NCI-H146 (cell line): ENCODE measurements at regions not wholly inside any gene's neighbourhood (a gene's known extent, or its start where the extent isn't known, plus 50 kb on each side); places are given as distances from the start of the nearest gene placed in this dataset.
"Not testable (repeated sequence)": the region's sequence is repeated elsewhere in the genome, so short reads cannot be mapped to it uniquely, and the experiment has no call there.

ENCODE experiments used
- DNase-seq: peaks from one replicate; lab custom pipeline; 2025; lab: John Stamatoyannopoulos, UW

DNA sequence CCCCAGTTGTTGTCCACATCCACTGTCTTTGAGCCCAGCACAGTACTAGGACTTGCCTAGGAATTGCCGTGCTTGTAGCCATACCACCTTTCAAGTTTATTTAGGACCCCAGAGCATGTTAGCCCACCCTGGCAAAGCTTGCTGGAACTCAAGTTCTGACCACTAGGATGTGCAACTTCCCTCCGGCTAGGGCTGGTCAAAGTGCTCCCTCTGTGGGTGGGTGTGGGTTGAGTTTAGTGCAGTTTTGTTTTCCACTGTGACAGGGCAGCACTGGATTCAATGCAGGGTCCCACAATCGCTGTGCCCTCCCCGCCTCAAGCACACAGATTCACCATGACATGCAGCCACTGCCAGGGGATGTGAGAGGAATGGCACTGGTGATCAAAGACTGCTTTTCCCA lies 96.0 kb downstream of the RASGEF1B start:
- DNase-seq, result no peak

DNA sequence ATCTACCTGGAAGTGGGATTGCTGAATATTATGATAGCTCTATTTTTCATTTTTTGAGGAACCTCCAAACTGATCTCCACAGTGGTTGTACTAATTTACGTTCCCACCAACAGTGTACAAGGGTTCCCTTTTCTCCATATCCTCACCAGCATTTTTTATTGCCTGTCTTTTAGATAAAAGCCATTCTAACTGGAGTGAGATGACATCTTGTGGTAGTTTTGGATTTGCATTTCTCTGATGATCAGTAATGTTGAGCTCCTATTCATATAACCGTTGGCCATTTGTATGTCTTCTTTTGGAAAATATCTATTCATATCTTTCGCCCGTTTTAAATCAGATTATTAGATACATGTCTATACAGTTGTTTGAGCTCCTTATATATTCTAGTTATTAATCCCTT lies 101.8 kb downstream of the RASGEF1B start:
- no peak for DNase-seq

DNA sequence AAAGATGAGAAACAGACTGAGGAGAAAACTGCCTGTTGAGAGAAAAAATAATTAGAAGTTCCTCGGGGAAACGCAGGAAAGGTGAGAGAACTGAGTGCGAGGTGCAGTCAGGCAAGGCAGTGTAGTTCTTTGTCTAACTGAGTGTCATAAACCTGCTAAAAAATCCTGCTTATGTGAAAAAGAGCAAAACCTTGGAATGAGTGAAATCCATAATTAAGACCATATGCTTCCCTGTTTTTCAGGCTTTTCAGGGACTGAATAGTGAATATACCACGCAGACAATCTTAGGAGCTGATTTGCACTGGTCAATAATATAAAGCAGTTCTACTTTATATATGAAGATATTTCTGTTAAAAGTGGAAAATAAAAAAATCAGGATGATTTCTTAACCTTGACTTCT lies 104.9 kb downstream of the RASGEF1B start:
- DNase-seq, result no peak

DNA sequence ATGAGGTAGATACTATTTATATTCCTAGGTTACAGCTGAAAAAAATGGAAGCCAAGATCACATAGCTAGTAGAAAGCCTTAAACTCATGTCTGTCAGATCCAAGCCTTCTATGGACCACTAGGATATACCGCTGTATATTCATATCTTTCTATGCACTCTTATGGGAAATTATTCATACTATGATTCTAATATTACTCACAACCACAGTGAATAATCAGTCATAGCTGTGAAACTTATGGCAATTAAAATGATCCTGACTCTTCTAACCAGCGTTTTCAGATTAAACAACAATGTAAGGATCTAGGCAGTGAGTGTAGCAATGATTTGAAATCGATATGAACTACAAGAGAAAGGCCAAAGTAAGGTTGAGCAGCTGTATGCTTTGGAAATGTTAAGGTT lies 111.0 kb downstream of the RASGEF1B start:
- no peak for DNase-seq

DNA sequence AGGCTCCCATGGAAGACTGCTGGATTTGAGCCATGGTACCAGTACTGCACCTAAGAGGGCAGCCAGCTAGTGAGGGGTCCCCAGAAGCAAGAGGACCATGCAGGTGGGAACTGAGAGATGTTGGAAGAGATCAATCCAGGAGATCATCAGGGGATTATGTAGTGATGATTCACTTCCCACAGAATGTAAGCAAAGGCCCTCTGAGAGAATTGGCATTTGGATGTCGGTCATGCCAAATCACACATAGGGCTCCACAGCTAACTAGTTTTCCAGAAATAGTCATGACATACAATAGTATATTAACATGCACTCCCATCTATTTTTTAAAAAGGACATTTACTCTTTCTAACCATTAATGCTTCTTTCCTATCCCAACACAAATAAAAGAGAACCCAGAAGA lies 112.5 kb downstream of the RASGEF1B start:
- no peak for DNase-seq

DNA sequence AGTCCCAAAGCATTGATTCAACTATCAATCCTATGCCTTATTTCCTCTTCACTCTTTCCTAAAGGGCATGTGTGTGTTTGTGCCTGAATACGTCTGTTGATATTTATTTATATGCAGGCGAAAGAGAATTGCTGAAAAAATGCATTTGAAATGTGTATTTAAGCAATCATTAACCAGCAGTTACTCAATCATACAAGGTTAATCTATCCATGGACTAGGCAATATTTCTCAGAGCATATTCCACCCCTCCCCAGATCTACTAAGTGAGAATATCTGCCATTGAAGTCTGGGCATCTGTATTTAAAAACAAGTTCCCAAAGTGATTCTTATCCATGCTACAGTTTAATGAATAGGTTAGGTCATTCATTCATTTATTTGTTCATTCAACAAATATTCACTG lies 113.6 kb downstream of the RASGEF1B start:
- no peak for DNase-seq

DNA sequence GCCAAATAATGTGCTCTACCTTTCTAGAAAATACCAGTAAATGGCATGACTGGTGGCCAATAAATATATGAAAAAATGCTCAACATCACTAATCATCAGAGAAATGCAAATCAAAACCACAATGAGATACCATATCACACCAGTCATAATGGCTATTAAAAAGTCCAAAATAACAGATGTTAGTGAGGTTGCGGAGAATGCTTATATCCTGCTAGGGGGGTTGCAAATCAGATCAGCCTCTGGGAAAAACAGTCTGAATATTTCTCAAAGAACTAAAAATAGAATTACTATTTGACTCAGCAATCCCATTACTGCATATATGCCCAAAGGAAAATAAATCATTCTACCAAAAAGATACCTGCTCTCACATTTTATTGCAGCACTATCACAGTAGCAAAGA lies 115.1 kb downstream of the RASGEF1B start:
- DNase-seq, result no peak

DNA sequence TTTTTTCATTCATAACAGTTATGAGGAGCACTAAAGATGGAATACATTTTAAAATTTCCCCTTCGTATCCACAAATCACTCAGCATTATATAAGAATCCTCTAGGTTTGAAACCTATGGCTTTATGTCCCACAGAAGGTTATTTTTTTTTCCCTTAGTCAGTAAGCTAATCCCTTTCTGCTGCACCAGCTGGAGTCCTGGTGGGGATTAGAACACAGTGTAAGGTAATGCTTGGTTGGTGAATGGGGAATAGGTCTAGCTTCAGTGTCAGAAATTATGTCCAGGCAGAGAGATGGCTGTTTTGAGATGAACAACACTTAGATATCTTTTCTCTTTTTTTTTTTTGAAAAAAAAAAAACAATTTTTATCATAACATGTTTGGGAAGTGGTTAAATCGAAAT lies 116.6 kb downstream of the RASGEF1B start:
- no peak for DNase-seq

DNA sequence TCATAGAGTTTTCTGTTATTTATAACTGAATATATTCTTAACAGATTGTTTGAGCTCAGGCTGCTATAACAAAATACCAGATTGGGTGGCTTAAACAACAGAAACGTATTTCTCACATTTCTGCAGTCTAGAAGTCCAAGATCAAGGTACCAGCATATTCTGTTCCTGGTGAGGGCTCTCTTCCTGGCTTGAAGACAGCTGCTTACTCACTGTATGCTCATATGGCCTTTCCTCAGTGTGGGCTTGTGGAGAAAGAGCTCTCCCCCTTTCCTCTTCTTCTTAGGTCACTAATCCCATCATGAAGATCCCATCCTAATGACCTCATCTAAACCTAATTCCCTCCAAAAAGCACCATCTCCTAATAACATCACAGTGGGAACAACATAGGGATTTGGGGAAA lies 117.8 kb downstream of the RASGEF1B start:
- DNase-seq, result no peak

DNA sequence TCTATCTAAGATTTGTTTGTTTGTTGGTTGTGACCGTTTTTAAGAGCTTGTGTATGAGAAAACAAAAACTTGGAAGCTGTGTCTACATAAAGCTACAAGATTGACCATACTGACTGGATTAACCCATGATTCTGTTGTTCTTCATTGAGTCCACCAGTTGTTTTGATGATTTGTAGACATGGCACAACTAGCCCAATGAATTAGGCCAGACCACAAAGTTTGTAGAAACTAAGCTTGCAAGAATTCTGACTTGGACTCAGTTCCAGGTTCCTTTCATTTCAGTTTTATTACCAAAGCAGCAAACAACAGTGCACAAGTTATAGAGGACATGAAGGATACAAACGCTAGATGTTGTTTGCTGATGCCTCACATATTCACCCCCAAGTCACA lies 119.3 kb downstream of the RASGEF1B start:
- DNase-seq, result no peak

DNA sequence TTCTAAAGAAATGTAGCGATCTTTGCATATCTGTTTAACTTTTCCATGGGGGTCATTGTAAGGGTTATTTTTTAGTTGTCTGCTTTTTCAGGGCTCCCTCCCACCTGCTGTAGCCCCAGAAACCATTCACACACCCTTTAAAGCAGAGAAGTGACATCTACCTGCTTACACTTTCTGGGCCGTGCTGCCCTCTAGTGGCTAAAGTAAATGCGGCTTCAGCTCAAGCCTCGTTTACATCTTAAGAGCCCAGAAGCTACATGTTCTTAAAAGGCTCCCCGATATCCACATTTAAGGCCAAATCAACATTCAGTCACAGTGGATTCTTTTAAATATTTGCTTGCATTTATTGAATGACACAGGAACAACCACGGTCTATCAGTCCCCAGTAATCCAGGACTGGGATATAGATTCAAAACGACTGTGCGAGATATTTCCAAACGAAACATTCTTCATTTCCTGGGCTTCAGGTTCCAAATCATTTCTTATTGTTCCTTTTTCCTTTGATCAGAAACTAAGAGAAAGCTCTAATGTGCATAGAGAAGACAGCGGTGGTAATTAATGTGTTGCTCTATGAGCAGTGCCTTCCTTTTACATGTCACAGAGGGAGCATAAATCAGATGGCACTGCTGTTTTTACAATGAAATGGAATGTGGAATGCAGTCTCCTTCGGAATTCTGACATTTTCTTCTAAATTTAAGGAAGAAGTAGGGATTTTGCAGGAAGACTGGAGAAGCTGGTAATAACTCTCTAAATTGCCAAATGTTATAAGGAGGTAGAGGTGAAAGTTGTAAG lies 119.9 kb downstream of the RASGEF1B start:
- peak; percentile 64 for DNase-seq

DNA sequence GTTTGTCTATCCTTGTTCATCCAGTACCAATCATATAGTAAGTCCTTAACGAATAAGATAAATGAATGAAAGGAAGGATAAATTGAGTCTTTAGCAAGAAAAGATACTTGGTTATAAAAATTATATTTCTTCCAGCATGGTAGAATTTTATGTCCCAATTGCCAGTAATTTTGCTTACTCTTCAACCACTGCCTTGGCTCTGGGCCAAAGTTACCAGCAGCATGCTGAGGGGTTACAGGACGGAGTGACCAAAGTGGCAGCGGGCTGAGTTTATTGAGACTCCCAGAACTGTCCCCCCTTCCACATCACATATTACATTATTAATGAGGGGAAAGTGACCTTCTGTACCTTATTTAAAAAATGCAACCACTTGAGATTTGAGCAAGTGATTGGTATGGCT lies 121.7 kb downstream of the RASGEF1B start:
- DNase-seq, result peak; percentile 3

DNA sequence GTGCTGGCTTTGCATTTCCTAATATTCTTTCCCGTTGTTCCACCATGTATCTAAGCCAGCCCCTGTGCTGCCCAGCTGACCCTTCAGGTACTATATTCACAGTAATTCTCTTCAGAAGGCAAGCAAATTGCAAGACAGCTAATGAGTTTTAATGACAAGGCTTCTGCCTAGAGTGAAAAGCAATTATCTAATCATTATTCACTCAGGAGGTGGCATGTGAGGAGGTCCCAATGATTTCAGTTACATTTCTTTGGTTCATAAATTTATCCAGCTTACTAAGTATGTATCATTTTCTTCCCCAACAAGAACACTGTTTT lies 123.0 kb downstream of the RASGEF1B start:
- DNase-seq, result peak; percentile 28

DNA sequence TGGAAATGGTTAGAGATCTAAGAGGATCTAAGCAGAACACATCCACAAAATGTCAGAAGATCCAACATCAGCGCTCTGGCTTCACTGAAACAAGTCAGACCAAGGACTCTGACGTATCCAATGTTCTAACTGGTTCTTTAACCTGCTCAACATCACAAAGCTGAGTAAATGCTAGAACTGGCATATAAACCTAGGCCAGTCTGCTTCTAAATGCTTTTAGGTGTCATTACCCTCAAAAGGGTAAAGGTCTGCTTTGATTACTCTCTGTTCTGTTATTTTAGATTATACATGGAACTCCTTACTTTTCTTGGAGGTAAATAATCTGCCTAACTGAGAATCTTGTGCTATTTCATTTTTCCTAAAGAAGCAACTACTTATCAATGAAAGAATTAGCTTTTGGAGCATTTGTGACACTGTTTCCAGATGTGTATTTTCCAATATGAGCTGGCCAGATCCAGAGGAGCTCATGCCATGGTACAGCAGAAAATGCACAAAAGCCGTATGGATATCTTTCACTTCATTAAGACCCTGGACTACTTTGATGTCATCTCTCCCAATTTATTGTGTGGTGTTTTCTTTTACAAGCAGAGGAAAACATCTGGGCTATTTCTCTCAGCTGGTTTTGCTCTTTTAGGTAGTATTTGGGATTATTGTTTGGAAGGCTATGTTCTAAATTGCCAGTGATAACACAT lies 123.5 kb downstream of the RASGEF1B start:
- DNase-seq, result no peak

DNA sequence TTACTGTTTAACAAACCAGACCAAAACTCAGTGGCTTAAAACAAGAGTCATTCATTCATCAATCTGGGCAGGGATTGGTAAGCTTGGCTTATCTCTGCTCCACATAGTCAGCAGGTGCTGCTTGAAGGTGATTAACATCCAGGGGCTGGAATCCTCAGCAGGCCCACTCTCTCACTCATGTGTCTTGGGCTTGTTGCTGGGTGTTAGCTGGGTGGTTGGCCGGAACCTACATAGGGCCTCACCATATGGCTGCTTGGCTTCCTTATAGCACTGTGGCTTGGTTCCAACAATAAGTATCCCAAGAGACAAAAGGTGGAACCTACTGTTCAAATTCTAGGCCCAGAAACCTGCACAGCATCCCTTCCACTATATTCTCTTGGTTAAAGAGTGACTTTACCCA lies 125.0 kb downstream of the RASGEF1B start:
- DNase-seq, result no peak

DNA sequence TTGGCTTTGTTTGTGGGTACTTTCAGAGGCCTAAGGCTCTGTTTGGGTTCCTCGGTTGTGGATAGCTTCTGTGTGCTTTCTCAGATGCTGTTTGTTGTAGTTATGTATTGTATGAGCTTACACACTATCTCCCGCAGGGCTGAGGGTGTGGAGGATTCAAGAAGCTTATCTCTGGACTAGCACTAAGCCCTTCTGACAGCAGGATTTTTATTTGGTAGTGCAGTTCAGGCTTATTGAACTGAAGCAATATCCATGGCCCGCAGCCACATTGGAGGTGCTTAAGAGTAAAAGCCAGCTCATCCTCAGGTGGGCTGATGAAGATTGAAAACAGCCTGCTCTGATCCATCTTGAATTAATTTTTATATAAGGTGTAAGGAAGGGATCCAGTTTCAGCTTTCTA lies 128.2 kb downstream of the RASGEF1B start:
- DNase-seq, result no peak

DNA sequence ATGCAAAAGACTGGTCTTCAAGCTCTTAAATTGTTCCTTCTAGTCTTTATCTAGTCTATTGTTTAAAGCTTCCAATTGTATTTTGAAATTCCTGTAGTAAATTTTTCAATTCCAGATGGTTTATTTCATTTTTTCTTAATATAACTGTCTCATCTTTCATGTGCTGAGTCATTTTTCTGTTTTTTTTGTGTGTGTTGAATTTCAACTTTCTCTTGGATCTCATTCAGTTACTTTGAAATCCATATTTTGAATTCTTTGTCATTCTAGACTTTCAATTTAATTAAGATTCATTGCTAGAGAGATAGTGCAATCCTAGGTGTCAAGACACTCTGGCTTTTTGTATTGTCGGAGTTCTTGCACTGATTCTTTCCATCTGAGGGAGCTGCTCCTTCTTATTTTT lies 128.0 kb upstream of the PRKG2 start:
- DNase-seq, result no peak

DNA sequence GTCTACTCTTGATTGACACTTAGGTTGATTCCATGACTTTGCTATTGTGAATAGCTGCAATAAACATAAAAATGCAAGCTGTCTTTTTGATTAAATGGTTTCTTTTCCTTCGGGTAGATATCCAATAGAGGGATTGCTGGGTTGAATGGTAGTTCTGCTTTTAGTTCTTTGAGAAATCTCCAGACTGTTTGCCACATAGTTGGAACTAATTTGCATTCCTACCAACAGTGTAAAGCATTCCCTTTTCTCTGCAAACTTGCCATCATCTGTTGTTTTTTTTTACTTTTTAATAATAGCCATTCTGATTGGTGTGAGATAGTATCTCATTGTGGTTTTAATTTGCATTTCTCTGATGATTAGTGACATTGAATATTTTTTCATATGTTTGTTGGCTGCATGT lies 122.2 kb upstream of the PRKG2 start:
- no peak for DNase-seq

DNA sequence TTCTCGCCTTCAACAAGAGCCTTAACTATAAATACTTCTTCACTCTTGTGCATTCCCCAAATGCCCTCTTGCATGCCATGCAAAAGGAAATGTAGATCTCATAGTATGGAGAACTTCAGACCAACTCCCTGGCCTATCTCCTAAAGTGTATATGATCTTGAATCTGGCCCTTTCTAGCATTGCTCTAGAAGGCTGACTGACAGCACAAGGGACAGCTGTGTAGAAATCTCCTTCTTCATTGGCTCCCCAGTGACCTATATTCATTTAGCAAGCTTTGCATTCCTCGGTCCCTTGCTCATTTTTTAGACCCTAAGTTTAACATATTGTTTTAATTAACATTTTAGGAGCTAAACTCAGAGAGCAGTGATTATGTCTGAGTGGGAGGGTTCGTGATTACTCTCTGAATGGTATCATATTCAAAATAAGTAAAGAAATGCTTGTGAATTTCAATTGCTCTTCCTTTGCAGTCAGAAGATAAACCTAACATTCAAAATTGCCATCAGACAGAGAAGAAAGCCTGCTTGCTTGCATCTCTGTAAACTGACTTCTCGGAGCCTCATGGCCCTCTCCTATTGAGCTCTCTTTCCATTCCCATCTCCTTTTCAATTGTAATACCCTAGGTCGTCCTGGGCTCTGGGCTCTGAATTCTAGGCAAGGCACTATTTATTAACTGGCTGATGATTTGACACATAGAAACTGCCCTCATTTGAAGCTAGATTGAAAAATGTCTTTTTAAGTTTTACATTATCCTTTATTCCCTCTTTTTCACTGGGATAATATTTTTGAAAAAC lies 120.3 kb upstream of the PRKG2 start:
- DNase-seq, result no peak

DNA sequence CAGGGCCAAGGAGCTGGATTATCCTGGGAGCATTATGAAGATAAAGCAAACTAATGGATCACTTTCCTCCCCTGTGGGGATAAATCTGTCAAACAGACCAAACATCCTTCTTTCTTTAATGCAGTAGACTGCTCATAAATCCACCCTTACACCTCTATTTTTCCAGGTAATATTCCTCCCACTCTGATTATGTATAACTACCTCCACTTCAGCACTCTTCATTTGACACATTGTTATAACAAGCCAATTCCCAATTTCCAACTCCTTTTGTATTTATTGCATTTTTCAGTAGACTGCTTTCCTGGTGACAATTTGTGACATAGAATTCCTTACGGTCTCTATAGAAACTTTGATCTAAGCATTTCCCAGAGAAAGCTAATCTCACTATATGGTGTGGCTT lies 115.0 kb upstream of the PRKG2 start:
- no peak for DNase-seq

DNA sequence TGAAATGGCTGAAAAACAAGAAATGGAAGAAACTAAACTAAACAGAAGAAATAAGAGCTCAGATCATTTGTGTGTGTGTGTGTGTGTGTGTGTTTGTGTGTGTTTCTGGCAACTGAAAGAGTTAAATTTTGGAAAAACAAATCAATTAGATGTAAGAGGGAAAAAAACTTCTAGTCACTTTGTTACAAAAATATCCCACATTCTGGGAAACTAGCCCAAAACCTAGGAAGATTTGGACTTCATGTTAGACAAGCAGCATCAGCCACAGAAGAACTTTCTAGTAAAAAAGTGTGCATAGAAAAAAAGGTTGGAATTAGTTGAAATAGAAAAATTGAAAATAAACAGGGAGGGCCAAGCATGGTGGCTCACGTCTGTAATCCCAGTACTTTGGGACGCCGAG lies 111.6 kb upstream of the PRKG2 start:
- no peak for DNase-seq

DNA sequence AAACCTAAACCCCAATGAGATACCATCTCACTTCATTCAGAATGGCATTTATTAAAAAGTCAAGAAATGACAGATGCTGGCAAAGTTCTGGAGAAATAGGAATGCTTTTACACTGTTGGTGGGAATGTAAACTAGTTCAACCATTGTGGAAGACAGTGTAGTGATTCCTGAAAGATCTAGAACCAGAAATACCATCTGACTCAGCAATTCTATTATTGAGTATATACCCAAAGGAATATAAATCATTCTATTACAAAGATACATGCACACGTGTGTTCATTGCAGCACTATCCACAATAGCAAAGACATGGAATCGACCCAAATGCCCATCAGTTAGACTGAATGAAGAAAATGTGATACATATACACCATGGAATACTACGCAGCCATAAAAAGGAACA lies 109.6 kb upstream of the PRKG2 start:
- DNase-seq, result not testable (repeated sequence)

DNA sequence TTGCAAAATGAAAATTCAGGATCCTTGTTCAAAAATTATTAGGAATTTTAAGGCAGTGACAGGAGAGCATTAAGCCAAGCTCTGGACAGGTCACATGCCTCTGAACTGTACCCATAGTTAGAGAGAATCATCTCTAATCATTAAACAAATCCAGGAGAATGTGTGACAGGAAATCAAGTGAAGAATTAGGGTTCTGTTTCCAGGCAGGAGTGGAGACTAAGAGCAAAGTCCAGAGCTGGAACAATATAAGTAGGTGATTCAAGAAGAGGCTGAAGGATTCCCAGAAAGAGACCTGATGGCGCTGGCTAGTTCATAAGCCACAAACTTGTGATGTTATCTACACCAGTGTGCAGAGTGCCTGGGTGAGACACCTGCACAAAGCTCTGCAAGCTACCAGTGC lies 104.6 kb upstream of the PRKG2 start:
- no peak for DNase-seq
